Hematopoietic multipotent progenitor cell treated with erythropoietin and hydrocortisone succinate and interleukin-3 and kit ligand, for 15 days (in vitro differentiated cells): ENCODE measurements at regions not wholly inside any gene's neighbourhood (a gene's known extent, or its start where the extent isn't known, plus 50 kb on each side); places are given as distances from the start of the nearest gene placed in this dataset.

Experiments
- DNase-seq: peaks from one replicate; pipeline ENCODE4 v3.0.0-alpha.2; 2015; ENCODE audit warnings: low spot score

DNA sequence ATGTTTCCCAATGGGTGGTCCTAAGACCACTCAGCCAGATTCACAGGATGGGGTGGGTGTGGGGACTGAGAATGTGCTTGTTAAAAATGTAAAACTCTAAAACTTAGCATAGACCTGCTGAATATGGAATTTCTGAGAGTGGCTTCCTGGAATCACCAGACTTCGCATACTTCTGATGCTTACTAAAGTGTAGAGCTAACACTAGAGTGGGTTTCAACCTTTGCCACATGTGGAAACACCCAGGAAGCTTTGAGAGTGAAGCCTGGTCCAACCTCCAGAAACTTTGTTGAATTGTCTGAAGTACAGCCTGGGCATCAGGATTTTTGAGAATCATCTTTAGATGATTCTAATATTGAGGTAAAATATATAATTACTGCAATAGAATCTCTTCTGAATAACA is 167.8 kb upstream of the EDNRA start:
- DNase-seq: no peak

DNA sequence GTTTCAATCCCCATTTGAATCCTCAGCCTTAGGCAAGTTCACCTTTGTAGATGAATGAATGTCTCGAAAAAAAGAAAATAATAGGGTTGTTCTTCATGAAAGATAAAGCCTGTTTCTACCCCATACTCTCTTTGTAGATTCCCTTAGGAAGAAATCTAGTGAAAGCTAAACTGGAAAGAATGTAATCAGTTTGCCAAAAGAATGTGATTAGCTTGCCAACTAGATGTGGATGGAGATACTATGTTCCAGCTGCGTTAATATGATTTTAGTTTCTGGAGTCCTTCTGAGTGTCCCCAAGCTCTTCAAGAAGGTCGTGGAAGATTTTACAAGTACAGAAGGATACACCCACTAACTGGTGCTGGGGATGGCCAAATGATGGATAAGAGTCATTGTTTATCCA is 162.3 kb upstream of the EDNRA start:
- no peak for DNase-seq

DNA sequence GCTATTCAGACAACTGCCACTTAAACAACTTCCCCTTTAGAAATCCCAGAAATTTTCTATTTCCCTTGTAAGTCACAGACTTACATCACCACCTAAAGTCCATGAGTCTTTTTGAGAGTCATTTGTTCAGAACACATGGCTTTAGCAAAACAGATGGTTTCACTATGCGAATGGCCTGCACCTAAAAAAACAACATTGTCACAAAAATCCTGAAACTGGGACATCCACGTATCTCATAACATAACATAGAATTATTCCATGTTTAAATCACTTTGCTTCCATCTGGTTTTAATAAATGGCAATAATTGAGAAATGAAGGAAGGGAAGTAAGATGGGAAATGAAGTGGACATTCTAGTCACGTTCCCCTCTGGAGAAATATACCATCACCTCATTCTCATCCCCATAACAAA is 155.3 kb upstream of the EDNRA start:
- DNase-seq: no peak

GRCh38 chr4:147326591-147326990 is 154.3 kb upstream of the EDNRA start:
- no peak for DNase-seq

GRCh38 chr4:147327322-147327721 is 153.6 kb upstream of the EDNRA start:
- no peak for DNase-seq

DNA sequence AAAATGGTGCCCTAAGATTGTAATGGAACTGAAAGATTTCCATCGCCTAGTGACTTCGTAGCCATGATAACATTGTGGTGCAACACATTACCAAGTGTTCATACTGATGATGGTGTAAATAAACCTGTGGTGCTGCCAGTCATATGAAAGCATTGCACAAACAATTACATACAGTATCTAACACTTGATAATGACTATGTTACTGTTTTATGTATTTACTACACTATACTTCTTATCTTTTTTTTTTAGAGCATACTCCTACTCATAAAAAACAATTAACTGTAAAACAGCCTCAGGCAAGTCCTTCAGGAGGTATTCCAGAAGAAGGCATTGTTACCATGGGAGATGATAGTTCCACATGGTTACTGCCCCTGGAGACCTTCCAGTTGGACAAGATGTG is 152.7 kb upstream of the EDNRA start:
- no peak for DNase-seq

DNA sequence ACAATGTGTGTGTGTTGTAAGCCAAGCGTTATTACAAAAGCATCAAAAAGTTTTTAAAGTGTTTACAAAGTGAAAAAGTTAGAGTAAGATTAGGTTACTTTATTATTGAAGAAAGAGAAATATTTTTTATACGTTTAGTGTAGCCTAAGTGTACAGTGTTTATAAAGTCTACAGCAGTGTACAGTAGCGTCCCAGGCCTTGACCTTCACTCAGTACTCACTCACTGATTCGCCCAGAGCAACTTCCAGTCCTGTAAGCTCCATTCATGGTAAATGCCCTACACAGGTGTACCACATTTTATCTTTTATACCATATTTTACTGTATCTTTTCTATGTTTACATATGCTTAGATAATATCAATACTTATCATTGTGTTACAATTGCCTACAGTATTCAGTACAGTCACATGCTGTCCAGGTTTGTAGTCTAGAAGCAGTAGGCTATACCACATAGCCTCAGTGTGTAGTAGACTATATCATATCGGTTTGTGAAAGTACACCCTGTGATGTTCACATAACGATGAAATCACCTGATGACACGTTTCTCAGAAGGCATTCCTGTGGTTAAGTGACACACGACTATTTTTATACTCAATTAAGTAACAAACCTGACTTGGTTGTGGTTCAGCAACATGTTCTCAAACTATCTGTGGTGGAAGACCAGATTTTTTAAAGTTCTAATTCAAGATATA is 152.0 kb upstream of the EDNRA start:
- DNase-seq: no peak

DNA sequence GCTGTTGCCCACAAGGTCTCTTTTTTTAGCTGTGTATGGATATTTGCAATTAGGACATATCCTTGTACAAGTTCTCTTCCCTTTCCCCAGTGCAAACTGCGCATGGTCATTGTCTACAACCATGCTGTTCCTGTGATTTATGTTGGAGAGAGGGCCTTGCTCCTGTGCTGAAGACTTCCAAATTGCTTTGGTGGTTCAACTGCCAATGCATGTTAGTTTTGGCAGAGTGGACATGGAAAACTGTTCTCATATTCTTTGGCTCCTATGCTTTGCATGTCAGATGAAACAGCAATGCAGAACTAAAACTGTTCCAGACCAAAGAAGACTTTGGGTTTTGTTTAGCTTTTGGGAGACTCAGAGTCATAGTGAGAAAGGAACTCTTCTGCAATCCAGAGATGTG is 148.8 kb upstream of the EDNRA start:
- DNase-seq: no peak

DNA sequence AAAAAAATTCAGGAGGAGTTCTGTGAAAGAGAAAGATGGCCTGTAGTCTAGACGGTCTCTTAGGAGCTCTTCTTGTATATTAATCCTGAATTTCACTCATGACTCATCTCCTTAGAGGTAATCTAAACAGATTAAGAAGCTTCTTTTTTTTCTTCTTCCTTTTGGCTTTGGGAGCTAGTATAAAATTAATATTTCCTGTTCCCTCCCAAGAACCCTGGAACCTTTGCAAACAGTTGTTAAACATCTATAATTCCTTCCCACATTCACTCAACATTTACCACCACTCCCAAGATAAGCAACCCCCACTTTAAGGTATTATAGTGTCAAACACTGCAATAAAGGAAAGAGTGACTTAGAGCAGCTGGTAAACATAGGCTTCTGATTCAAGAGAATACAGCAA is 146.4 kb upstream of the EDNRA start:
- no peak for DNase-seq

DNA sequence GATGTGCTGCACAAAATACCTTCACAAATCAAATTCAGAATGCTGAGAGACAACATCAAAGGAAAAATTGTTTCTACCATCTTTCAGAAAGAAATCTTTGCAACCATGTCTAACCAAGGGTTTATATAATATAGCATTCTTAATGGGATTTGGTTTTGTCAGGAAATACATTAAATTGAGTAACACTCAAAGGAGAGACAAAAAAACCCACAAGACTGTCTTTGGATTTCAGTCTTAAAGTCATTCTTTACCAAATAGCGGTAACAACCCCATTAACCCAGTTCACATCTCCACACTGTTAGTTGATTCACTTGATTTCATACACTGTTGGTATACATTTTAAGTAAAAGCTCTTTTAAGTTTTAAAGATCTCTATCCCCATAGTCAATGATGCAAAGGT is 145.7 kb upstream of the EDNRA start:
- no peak for DNase-seq

GRCh38 chr4:147336252-147336651 is 144.6 kb upstream of the EDNRA start:
- DNase-seq: no peak

GRCh38 chr4:147339100-147339499 is 141.8 kb upstream of the EDNRA start:
- no peak for DNase-seq

DNA sequence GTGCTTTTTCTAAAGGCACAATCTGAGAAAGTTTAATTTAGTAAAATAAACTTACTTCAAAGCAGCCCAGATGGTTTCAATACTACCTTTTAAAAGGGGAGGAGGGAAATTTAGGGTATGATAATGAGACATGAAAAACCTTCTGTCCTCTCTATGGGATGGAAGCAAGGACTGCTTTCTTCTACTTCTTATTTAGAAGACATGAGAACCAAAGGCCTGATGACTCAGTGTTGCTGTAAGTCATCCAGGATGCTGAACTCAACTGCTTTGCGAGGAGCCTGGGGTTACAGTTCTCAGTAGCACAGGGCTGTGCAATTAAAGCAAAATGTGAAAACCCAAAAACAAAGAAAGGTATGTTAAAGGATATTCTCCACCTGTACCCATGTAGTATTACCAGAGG is 140.8 kb upstream of the EDNRA start:
- DNase-seq: no peak

- no peak for DNase-seq
These were observed 140.2 kb upstream of the EDNRA start for GRCh38 chr4:147340591-147341120.

DNA sequence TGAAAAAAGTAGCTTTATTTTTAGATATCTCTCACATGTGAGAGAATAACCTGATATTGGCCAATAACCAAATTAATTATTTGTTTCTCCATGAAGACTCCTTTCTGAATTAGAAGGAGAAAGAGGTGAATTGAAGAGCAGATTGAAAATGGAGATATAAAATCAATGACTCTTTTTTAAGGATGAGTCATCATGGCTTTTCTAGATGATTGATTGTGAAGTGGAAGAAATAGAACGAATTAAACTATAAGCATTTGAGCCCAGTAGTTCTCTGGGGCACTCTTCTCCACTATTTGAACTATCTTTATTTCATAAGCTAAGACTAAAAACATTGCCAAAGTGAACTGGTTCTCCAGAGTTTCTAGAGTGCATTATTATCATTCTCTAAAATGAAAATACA is 137.2 kb upstream of the EDNRA start:
- DNase-seq: no peak

DNA sequence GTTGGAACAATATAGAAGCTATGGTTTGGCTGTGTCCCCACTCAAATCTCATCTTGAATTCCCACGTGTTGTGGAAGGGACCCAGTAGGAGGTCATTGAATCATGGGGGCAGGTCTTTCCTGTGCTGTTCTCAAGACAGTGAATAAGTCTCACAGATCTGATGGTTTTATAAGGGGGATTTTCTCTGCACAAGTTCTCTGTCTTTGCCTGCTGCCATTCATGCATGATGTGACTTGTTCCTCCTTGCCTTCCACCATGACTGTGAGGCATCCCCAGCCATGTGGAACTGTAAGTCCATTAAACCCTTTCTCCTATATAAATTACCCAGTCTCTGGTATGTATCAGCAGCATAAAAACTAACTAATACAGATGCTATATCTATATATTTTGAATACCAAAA is 135.2 kb upstream of the EDNRA start:
- DNase-seq: no peak

- no peak for DNase-seq
These were observed 133.7 kb upstream of the EDNRA start for GRCh38 chr4:147347217-147347616.

DNA sequence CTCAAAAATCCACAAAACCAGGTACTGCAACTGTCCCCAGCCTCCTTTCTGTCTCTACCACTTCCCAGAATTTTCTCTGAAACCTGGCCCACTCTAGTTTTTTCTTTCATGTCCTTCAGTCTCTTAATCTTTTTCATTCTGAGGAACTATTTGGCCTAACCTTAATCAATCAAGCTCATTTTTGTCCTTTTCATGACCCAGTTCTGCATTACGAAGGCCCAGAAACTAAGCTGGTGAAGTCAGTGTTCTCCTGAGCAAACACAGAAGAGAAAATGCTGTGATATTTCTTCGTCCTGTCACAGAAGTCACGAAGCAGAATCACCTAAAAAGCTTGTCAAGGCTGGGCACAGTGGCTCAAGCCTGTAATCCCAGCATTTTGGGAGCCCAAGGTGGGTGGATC is 131.7 kb upstream of the EDNRA start:
- no peak for DNase-seq

- no peak for DNase-seq
These were observed 129.7 kb upstream of the EDNRA start for GRCh38 chr4:147351083-147351787.

- DNase-seq: no peak
These were observed 126.7 kb upstream of the EDNRA start for GRCh38 chr4:147354237-147354636.

- no peak for DNase-seq
These were observed 125.8 kb upstream of the EDNRA start for GRCh38 chr4:147355032-147355656.

DNA sequence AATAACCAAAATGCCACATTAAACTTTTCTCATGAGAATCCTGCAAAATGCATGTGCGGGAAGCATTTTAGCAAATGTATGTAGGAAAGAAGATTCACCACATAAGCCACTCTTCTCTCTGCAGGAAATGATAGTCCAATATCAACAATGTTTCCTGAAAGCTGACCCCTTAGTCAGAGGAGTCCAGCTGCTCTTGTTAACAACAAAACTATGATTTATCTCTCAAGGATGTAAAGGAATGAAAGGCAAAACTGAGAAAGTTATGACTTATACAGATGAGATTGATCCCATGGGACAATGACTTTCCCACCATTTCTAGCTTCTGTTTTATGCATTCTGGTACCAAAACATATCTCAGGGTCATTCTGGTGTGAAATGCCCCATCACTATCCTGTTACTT is 125.0 kb upstream of the EDNRA start:
- DNase-seq: no peak

DNA sequence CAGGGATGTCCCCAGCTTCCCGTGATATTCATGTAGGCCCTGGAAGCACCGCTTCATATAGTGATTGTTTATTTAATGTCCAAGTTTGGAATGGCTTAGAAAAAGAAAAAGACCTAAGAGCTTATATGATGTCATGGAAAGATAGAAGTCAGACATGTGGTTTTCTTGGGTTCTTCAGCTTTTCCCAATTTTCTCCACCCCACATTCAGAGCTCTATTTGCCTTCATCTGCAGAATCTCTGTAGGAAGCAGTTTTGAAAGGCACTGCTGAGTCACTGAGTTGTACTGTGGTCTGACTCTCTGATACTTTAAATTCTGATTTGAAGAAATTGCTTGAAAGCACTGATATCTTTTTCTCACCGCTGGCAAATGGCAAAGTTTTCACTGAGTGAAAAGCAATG is 120.6 kb upstream of the EDNRA start:
- DNase-seq: no peak
